Immature natural killer cell (primary cell): ENCODE measurements at regions not wholly inside any gene's neighbourhood (a gene's known extent, or its start where the extent isn't known, plus 50 kb on each side); places are given as distances from the start of the nearest gene placed in this dataset.

ENCODE experiments used
- DNase-seq, 3 donors: peaks; one replicate each; pipeline ENCODE4 v3.0.0; 2022; ENCODE audit warnings: mixed read lengths in 1 of 3
- H3K27ac Mint-ChIP-seq, 6 donors: one replicate each; pipeline ENCODE4 v1.8.0; 2020; ENCODE audit warnings: mixed read lengths in 6 of 6, mild to moderate bottlenecking in 5 of 6, inconsistent platforms in 4 of 6, moderate library complexity in 3 of 6
- H3K27me3 Mint-ChIP-seq, 3 donors: one replicate each; pipeline ENCODE4 v1.8.0; 2020 to 2021; ENCODE audit warnings: low read depth in 3 of 3, mild to moderate bottlenecking in 3 of 3, mixed read lengths in 3 of 3, moderate library complexity in 3 of 3, inconsistent platforms in 1 of 3
- H3K36me3 Mint-ChIP-seq, 3 donors: one replicate each; pipeline ENCODE4 v1.8.0; 2020; ENCODE audit warnings: mixed read lengths in 3 of 3, inconsistent platforms in 2 of 3, mild to moderate bottlenecking in 2 of 3
- H3K4me1 Mint-ChIP-seq, 2 donors: one replicate each; pipeline ENCODE4 v1.8.0; 2020; ENCODE audit warnings: inconsistent platforms in 2 of 2, mild to moderate bottlenecking in 2 of 2, mixed read lengths in 2 of 2, moderate library complexity in 1 of 2
- H3K4me3 Mint-ChIP-seq, 5 donors: one replicate each; pipeline ENCODE4 v1.8.0; 2020; ENCODE audit warnings: mild to moderate bottlenecking in 5 of 5, mixed read lengths in 5 of 5, inconsistent platforms in 3 of 5, moderate library complexity in 3 of 5
- H3K9me3 Mint-ChIP-seq, 6 donors: one replicate each; pipeline ENCODE4 v1.8.0; 2020; ENCODE audit warnings: mild to moderate bottlenecking in 6 of 6, mixed read lengths in 6 of 6, inconsistent platforms in 4 of 6, moderate library complexity in 3 of 6

GRCh38 chr3:41143421-41144031 is 55.8 kb upstream of the CTNNB1 start:
- H3K9me3 Mint-ChIP-seq = peaks cover 0 to 3% (median 0%) of the 10 kb centered on the region in 6 donors
- no peak overlapping the region for H3K4me3 Mint-ChIP-seq
- H3K4me1 Mint-ChIP-seq = no peaks in the 10 kb centered on the region
- H3K27me3 Mint-ChIP-seq = peaks cover 0 to 3% (median 2%) of the 10 kb centered on the region in 3 donors
- no peaks in the 10 kb centered on the region for H3K36me3 Mint-ChIP-seq
- no peak for DNase-seq
- H3K27ac Mint-ChIP-seq = no peak overlapping the region

GRCh38 chr3:41144631-41145030 is 54.7 kb upstream of the CTNNB1 start:
- Mint-ChIP-seq H3K9me3 (peaks cover 0 to 3% (median 0%) of the 10 kb centered on the region in 6 donors), H3K4me3 (no peak overlapping the region), H3K27ac (no peak overlapping the region), H3K36me3 (no peaks in the 10 kb centered on the region), H3K27me3 (peaks cover 0 to 3% (median 2%) of the 10 kb centered on the region in 3 donors), H3K4me1 (no peaks in the 10 kb centered on the region)
- no peak for DNase-seq

GRCh38 chr3:41148478-41148877 is 50.8 kb upstream of the CTNNB1 start:
- Mint-ChIP-seq H3K9me3 (peaks cover 0 to 3% (median 0%) of the 10 kb centered on the region in 6 donors), H3K36me3 (no peaks in the 10 kb centered on the region), H3K27ac (no peak overlapping the region), H3K27me3 (no peaks in the 10 kb centered on the region), H3K4me1 (no peaks in the 10 kb centered on the region), H3K4me3 (no peak overlapping the region)
- DNase-seq = no peak

- Mint-ChIP-seq H3K27me3 (no peaks in the 10 kb centered on the region), H3K36me3 (no peaks in the 10 kb centered on the region), H3K4me1 (no peaks in the 10 kb centered on the region), H3K4me3 (no peak overlapping the region), H3K27ac (no peak overlapping the region), H3K9me3 (peaks cover 0 to 3% (median 0%) of the 10 kb centered on the region in 6 donors)
- DNase-seq = no peak
These were observed 50.4 kb upstream of the CTNNB1 start for GRCh38 chr3:41148901-41149300.
